NCI-H748 (cell line): ENCODE measurements at regions not wholly inside any gene's neighbourhood (a gene's known extent, or its start where the extent isn't known, plus 50 kb on each side); places are given as distances from the start of the nearest gene placed in this dataset.
"Not testable (repeated sequence)": the region's sequence is repeated elsewhere in the genome, so short reads cannot be mapped to it uniquely, and the experiment has no call there.

Experiments
- DNase-seq: peaks from one replicate; lab custom pipeline; 2025; ENCODE audit not compliant: unreplicated experiment; lab: John Stamatoyannopoulos, UW

- DNase-seq: no peak
These were observed 63.5 kb downstream of the SPATA31D1 start for GRCh38 chr9:82052081-82052480.

GRCh38 chr9:82054264-82055015 lies 65.9 kb downstream of the SPATA31D1 start:
- DNase-seq: no peak

GRCh38 chr9:82057805-82058204 lies 69.2 kb downstream of the SPATA31D1 start:
- no peak for DNase-seq

- not testable (repeated sequence) for DNase-seq
These were observed 73.2 kb downstream of the SPATA31D1 start for GRCh38 chr9:82061801-82062200.

GRCh38 chr9:82062245-82062644 lies 73.7 kb downstream of the SPATA31D1 start:
- DNase-seq: no peak

- no peak for DNase-seq
These were observed 85.3 kb downstream of the SPATA31D1 start for GRCh38 chr9:82073551-82074543.

GRCh38 chr9:82080265-82080664 lies 91.7 kb downstream of the SPATA31D1 start:
- no peak for DNase-seq

GRCh38 chr9:82081496-82081895 lies 92.9 kb downstream of the SPATA31D1 start:
- DNase-seq: no peak

- DNase-seq: no peak
These were observed 94.0 kb downstream of the SPATA31D1 start for GRCh38 chr9:82082563-82082962.

- no peak for DNase-seq
These were observed 100.0 kb downstream of the SPATA31D1 start for GRCh38 chr9:82088591-82088990.

GRCh38 chr9:82090046-82090445 lies 101.5 kb downstream of the SPATA31D1 start:
- peak; percentile 13 for DNase-seq

- no peak for DNase-seq
These were observed 102.5 kb downstream of the SPATA31D1 start for GRCh38 chr9:82091100-82091499.

GRCh38 chr9:82091610-82092009 lies 103.0 kb downstream of the SPATA31D1 start:
- DNase-seq: no peak

- peak; percentile 35 for DNase-seq
These were observed 112.9 kb downstream of the SPATA31D1 start for GRCh38 chr9:82101475-82101874.

- no peak for DNase-seq
These were observed 115.7 kb downstream of the SPATA31D1 start for GRCh38 chr9:82104252-82104651.

GRCh38 chr9:82105729-82106128 lies 117.2 kb downstream of the SPATA31D1 start:
- DNase-seq: peak; percentile 8

GRCh38 chr9:82106536-82106935 lies 118.0 kb downstream of the SPATA31D1 start:
- DNase-seq: no peak

- DNase-seq: no peak
These were observed 119.9 kb downstream of the SPATA31D1 start for GRCh38 chr9:82108474-82108873.

GRCh38 chr9:82108941-82109340 lies 120.4 kb downstream of the SPATA31D1 start:
- no peak for DNase-seq

- DNase-seq: no peak
These were observed 121.1 kb downstream of the SPATA31D1 start for GRCh38 chr9:82109626-82110025.

GRCh38 chr9:82110881-82111280 lies 122.3 kb downstream of the SPATA31D1 start:
- no peak for DNase-seq

- DNase-seq: no peak
These were observed 126.8 kb downstream of the SPATA31D1 start for GRCh38 chr9:82115331-82115730.
